Fibroblast of the aortic adventitia (primary cell): ENCODE measurements at regions not wholly inside any gene's neighbourhood (a gene's known extent, or its start where the extent isn't known, plus 50 kb on each side); places are given as distances from the start of the nearest gene placed in this dataset.

ENCODE experiments used
- DNase-seq: peaks from one replicate; pipeline ENCODE4 v3.0.0-alpha.2; 2010; ENCODE audit warnings: low read depth
- H3K4me3 ChIP-seq: 2 replicates; pipeline ENCODE4 v1.5.1; 2011; ENCODE audit warnings: low read depth, mild to moderate bottlenecking, control low read depth, low read length, moderate library complexity
- TF ChIP-seq, protein P1 (sequence below): IDR thresholded peaks from 2 replicates; pipeline ENCODE4 v1.5.1; 2011; ENCODE audit warnings: mild to moderate bottlenecking, low read length, control low read depth, inconsistent platforms; ENCODE audit not compliant: insufficient read depth

DNA sequence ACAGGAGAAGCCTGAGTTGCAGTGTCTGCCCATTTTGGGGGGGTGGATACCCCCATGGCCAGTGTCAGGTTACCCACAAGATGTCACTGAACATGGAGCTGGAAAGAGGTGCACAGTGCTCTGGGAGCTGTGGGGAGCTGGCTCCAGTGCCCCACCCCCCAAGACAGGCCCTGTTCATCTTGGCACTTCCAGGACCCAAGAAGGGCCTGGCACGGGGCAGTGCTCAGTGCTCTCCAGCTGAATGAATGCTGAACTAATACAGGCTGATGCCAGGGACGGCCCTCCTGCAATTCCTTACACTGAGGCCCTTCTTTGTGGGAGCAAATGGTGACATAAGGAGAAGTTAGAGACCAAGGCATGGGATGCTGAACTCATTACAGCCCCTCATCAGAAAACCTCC is 163.4 kb upstream of the GLI2 start:
- H3K4me3 ChIP-seq: no peak overlapping the region
- TF ChIP-seq, protein P1, sequence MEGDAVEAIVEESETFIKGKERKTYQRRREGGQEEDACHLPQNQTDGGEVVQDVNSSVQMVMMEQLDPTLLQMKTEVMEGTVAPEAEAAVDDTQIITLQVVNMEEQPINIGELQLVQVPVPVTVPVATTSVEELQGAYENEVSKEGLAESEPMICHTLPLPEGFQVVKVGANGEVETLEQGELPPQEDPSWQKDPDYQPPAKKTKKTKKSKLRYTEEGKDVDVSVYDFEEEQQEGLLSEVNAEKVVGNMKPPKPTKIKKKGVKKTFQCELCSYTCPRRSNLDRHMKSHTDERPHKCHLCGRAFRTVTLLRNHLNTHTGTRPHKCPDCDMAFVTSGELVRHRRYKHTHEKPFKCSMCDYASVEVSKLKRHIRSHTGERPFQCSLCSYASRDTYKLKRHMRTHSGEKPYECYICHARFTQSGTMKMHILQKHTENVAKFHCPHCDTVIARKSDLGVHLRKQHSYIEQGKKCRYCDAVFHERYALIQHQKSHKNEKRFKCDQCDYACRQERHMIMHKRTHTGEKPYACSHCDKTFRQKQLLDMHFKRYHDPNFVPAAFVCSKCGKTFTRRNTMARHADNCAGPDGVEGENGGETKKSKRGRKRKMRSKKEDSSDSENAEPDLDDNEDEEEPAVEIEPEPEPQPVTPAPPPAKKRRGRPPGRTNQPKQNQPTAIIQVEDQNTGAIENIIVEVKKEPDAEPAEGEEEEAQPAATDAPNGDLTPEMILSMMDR: no peak
- DNase-seq: no peak

DNA sequence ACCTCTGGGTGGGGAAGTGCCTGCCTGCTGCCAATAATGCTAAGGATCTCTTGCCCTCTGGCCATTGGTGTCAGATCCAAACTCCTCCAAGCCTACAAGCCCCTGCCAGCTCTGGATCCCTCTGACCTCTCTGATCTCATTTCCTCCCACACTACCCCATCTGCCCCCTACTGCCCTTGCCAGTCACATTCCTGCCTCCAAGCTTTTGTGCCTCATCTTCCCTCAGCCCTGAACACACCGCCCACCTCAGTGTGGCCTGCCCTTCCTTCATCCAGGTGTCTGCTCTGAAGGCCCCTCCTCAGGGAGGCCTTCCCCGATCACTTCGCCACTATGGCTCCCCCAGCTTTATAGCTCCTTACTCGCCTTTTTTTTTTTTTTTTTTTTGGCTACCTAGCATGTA is 161.0 kb upstream of the GLI2 start:
- no peak for DNase-seq
- no peak overlapping the region for H3K4me3 ChIP-seq
- TF ChIP-seq, protein P1: no peak

GRCh38 chr2:120575966-120576365 is 159.7 kb upstream of the GLI2 start:
- TF ChIP-seq, protein P1: no peak
- H3K4me3 ChIP-seq: no peak overlapping the region
- DNase-seq: no peak

DNA sequence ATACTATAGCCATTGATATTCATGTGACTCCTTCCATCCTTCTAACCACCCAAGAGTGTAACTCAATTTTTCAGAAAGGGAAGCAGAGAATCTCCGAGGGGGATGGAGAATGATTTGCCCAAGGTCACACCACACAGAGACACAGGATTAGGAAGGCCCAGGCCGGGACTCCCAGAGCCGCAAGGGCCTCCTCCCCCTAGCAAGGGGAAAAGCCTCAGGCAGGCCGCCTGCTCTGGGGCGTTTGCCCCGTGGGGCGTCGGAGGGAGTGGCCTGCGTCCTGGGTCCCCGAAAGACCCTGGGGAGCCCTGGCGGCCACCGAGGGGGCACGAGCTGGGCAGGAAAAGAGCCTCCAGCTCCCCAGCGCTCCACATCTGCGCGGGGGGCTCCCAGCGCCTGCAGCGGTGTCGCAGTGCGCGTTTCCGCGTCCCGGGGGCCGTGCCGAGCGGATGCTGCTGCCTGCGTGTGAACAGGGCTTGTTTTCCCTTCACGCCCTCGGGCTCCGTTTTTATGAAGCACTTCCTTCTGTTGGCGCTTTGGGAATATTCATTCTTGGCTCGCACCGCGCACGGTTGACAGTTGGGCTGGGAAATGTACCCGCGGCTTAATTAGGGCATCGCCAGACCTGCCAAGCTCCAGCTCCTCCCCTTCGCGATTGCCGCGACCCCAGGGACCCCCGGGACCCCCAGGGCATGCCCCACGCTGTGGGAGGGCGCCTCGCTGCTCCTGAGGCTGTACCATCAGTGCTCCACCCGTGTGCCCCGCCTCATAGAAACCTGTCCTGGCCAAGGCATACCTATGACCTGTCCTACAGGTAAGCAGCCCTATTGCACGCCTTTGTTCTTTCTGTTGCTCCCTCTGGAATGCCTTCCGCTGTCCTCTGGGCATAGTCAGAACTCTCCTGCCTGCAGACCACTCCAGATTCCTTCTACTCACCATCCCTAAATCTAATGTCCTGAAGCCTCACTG is 158.9 kb upstream of the GLI2 start:
- TF ChIP-seq, protein P1: no peak
- DNase-seq: peak; percentile 38
- peak overlapping the region; percentile 13 for H3K4me3 ChIP-seq

GRCh38 chr2:120577721-120578295 is 157.9 kb upstream of the GLI2 start:
- no peak overlapping the region for H3K4me3 ChIP-seq
- TF ChIP-seq, protein P1: no peak
- no peak for DNase-seq

DNA sequence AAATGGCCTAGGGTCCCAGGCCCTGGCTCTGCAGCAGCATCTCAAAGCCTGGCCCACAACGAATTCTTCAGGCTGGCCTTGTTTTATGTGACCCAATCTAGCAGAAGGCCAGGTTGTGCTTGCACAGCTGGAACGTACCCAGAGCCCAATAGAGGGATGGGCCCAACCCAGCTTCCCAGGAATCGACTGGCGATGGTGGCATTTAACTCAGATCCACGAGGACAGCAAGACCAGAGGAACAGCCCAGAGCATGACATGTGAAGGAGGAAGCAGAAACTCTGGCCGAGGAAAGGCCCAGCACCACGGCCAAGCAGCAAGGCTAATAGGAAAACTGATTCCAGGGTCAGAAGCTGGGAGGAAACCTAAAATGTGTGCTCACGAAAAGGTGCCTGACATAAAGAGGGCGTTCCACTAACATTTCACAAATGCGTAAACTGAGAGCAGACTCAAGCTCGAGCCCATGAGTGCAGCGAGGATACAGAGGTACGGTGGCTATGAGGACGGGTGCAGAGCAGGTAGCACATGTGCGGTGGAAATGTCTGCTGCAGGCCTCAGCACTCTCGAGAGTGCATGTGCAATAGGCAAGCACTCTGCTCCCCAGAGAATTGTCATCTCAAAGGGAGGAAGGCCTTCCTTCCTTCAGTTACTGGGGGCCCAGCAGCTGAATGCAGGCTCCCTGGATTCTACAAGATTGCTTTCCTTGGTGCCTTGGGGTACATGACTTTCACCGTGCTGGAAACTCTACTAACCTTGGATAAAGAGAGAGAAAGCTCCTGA is 156.9 kb upstream of the GLI2 start:
- no peak for DNase-seq
- TF ChIP-seq, protein P1: no peak
- no peak overlapping the region for H3K4me3 ChIP-seq
